ENCODE measurements at regions not wholly inside any gene's neighbourhood (a gene's known extent, or its start where the extent isn't known, plus 50 kb on each side); places are given as distances from the start of the nearest gene placed in this dataset.

- H3K4me3 ChIP-seq = no peak overlapping the region
- H3K4me1 ChIP-seq (ENCODE audit: low read depth) = no peaks in the 10 kb centered on the region
- H3K9me3 ChIP-seq = no peaks in the 10 kb centered on the region
- no peak for ATAC-seq
- intact Hi-C loops (cut with DNase I, micrococcal nuclease) = no loop called here
- no peaks in the 10 kb centered on the region for H3K36me3 ChIP-seq (ENCODE audit: low read depth)
- TF ChIP-seq CTCF (IDR thresholded peaks at IDR 0.05) = no peak
- no peak for DNase-seq
Measured at GRCh38 chr7:86012971-86013370, 630.7 kb upstream of the GRM3 start.

DNA sequence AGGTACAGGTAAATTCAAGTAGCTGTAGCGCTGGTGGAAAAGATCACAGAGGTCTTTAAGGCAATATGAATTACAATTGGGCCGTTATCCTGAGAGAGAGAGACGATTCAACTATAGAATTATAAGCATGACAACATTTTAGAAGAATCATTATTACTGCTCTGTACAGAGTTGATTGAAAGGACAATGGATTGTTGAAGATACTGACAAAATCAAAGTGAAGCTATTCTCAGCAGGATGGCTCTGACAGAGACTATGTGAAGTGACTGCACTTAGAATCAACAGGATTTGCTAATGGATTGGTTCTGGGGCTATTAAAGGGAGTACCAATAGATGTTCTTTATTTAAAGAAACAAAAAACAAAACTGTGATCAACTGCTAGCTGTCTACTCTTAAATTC is 634.8 kb upstream of the GRM3 start:
- Histone ChIP-seq H3K36me3 (ENCODE audit: low read depth) (no peaks in the 10 kb centered on the region), H3K4me1 (ENCODE audit: low read depth) (no peaks in the 10 kb centered on the region), H3K4me3 (no peak overlapping the region), H3K9me3 (peaks cover under 1% of the 10 kb centered on the region)
- no peak for TF ChIP-seq CTCF (IDR thresholded peaks at IDR 0.05)
- intact Hi-C loops (cut with DNase I, micrococcal nuclease) = no loop called here
- DNase-seq = no peak
- no peak for ATAC-seq

- Histone ChIP-seq H3K9me3 (peaks cover 17% of the 10 kb centered on the region), H3K36me3 (ENCODE audit: low read depth) (no peaks in the 10 kb centered on the region), H3K4me1 (ENCODE audit: low read depth) (no peaks in the 10 kb centered on the region), H3K4me3 (no peak overlapping the region)
- DNase-seq (no peak), ATAC-seq (no peak)
- intact Hi-C loops (cut with DNase I, micrococcal nuclease) = no loop called here
- TF ChIP-seq CTCF (IDR thresholded peaks at IDR 0.05) = no peak
Measured at GRCh38 chr7:86006909-86007308, 636.8 kb upstream of the GRM3 start.

DNA sequence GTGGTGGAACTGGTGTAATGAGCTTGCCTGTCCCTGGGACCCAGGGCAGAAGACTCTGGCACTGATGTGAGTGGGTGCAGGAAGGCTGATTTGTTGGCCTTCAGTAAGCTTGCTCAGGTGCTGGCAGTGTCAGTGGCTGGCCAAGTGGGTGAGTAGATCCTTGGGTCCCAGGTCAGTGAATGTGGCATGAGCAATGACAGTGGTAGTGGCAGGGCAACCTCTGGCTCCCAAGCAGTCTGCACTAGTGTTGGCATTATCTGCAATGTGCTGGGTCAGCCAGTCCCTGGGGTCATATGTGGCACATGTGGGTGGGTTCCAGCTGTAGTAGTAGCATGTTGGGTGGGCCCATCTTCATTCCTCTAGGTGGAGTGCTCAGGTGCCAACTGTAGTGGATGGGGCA is 640.9 kb upstream of the GRM3 start:
- Histone ChIP-seq H3K36me3 (ENCODE audit: low read depth) (no peaks in the 10 kb centered on the region), H3K4me3 (no peak overlapping the region), H3K9me3 (peaks cover 33% of the 10 kb centered on the region), H3K4me1 (ENCODE audit: low read depth) (no peaks in the 10 kb centered on the region)
- intact Hi-C loops (cut with DNase I, micrococcal nuclease) = no loop called here
- DNase-seq (no peak), ATAC-seq (no peak)
- TF ChIP-seq CTCF (IDR thresholded peaks at IDR 0.05) = no peak

DNA sequence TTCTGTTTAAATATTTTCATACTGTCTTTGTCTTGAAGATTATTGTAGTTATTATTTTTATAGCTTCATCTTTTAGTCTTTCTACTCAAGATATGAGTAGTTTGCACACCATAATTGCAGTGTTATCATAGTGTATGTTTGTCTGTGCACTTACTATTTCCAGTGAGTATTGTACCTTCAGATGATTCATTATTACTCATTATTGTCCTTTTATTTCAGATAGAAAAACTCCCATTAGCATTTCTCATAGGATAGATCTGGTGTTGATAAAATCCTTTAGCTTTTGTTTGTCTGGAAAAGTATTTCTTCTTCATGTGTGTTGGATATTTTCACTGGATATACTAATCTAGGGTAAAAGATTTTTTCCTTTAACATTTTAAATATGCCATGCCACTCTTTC is 646.2 kb upstream of the GRM3 start:
- intact Hi-C loops (cut with DNase I, micrococcal nuclease) = no loop called here
- Histone ChIP-seq H3K4me1 (ENCODE audit: low read depth) (no peaks in the 10 kb centered on the region), H3K4me3 (no peak overlapping the region), H3K36me3 (ENCODE audit: low read depth) (no peaks in the 10 kb centered on the region), H3K9me3 (peaks cover 20% of the 10 kb centered on the region)
- ATAC-seq (no peak), DNase-seq (no peak)
- TF ChIP-seq CTCF (IDR thresholded peaks at IDR 0.05) = no peak

- intact Hi-C loops (cut with DNase I, micrococcal nuclease) = no loop called here
- ATAC-seq (no peak), DNase-seq (no peak)
- Histone ChIP-seq H3K4me1 (ENCODE audit: low read depth) (no peaks in the 10 kb centered on the region), H3K36me3 (ENCODE audit: low read depth) (no peaks in the 10 kb centered on the region), H3K4me3 (no peak overlapping the region), H3K9me3 (peaks cover 8% of the 10 kb centered on the region)
- TF ChIP-seq CTCF (IDR thresholded peaks at IDR 0.05) = no peak
Measured at GRCh38 chr7:85995101-85995500, 648.6 kb upstream of the GRM3 start.
